ENCODE measurements at regions not wholly inside any gene's neighbourhood (a gene's known extent, or its start where the extent isn't known, plus 50 kb on each side); places are given as distances from the start of the nearest gene placed in this dataset.
"Not testable (repeated sequence)": the region's sequence is repeated elsewhere in the genome, so short reads cannot be mapped to it uniquely, and the experiment has no call there.

DNA sequence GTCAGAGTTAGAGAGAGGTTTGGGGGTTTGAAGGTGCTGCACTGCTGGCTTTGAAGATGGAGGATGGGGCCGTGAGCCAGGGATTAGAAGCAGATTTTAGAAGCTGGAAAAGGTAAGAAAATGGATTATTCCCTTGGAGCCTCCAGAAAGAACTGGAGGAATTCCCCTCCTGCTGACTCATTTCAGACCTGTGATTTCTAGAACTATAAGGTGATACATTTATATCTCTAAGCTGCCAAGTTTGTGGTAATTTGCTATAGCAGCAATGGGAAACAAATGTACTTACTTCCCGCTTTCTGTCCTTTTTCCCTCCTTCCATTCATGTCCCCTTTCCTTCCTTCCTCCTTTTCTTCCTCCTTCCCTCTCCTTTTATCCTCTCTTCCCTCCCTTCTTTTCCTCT lies 78.5 kb upstream of the PCDH8 start:
- Histone ChIP-seq H3K27ac (ENCODE audit: low read length) (no peak overlapping the region), H3K36me3 (ENCODE audit: control insufficient read depth, low read depth, low read length) (no peaks in the 10 kb centered on the region), H3K4me3 (ENCODE audit: low read length) (no peak overlapping the region), H3K27me3 (ENCODE audit: control insufficient read depth, insufficient read depth, low read length) (no peaks in the 10 kb centered on the region), H3K9ac (ENCODE audit: low read length) (no peak overlapping the region), H3K4me1 (ENCODE audit: control insufficient read depth, low read depth, low read length) (peaks cover 13% of the 10 kb centered on the region), H3K9me3 (ENCODE audit: control insufficient read depth, low read depth, low read length) (no peaks in the 10 kb centered on the region)

DNA sequence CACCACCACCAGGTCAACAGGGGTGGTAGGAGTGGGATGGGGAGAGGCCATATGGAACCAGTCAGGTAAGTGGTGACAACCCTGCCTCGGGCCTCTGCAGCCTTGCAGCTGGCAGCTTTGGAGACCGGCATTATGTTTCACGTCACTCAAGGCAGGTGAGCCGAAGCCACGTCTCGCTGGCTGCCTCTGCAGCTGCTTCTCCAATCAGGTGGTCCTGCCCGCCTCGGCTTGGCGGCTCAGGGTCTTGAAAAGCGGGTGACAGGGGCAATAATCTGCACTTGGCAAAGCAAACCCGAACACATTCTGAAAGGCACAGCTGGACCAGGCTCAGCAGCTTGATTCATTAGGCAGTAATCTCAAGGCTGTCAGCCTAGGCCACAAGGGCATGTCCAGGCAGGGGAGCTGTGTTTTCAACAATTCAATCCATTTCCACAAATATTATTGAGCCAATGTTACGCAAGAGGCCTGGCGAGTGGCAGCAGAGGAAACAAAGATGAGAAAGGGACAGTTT lies 77.4 kb upstream of the PCDH8 start:
- no peaks in the 10 kb centered on the region for H3K27me3 ChIP-seq (ENCODE audit: control insufficient read depth, insufficient read depth, low read length)
- no peak overlapping the region for H3K27ac ChIP-seq (ENCODE audit: low read length)
- H3K4me3 ChIP-seq (ENCODE audit: low read length), result no peak overlapping the region
- peaks cover 2% of the 10 kb centered on the region for H3K4me1 ChIP-seq (ENCODE audit: control insufficient read depth, low read depth, low read length)
- H3K9me3 ChIP-seq (ENCODE audit: control insufficient read depth, low read depth, low read length), result no peaks in the 10 kb centered on the region
- H3K9ac ChIP-seq (ENCODE audit: low read length), result no peak overlapping the region
- no peaks in the 10 kb centered on the region for H3K36me3 ChIP-seq (ENCODE audit: control insufficient read depth, low read depth, low read length)

DNA sequence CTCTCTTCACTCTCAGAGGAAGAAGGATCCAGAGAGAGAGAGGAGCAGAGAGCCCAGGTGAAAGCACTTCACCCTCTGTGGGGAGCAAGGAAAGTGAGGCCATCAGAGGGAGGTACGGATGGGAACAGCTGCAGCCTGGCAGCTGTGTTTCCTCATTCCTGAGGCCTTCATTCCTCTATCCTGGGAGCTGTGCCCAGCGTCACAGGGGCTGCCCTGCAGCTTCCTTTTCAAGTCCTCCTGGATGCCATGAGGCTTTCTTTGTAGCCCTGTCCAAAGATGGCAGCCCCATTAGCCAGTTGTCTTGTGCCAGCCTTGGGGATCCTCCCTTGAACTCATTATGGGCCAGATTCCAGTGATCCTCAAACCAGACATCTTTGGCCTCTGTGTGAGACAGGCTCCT lies 76.8 kb upstream of the PCDH8 start:
- Histone ChIP-seq H3K9me3 (ENCODE audit: control insufficient read depth, low read depth, low read length) (no peaks in the 10 kb centered on the region), H3K9ac (ENCODE audit: low read length) (no peak overlapping the region)

DNA sequence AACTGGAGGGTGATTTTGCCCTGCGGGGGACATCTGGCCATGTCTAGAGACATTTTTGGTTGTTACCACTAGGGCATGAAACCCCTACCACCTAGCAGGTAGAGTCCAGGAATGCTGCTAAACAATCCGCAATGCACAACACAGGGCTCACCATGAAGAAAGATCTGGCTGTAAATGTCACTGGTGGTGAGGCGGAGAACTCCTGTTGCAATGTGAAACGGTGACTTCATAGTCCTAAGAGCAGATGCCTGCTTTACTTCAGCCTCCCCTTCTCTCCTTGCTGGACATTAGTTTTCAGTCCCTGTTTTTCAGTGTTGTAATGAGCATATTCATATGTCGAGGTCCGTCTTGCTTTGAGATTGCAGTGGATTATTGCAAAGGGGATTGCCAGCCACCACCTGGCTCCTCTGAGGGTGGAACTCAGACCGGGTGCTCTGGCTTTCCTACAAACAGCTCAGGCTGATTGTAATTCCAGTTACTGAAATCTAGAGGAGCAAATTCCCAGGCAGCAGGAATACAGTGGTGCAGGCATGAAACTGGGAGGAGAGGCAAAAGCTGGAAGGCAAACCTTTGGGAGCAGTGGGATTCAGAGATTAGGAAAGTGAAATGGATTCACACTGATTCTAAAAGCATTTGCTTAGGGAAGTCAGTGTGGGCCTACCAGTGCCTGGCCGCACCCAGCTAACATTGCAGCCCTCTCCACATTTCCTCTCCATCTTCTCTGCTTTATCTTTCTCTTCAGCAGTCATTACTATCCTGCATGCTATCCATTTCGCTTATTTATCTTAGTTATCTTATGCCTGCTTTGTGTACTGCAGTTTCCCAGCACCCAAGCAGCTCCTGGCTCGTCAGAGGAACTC lies 76.1 kb upstream of the PCDH8 start:
- H3K4me1 ChIP-seq (ENCODE audit: control insufficient read depth, low read depth, low read length), result no peaks in the 10 kb centered on the region
- H3K27me3 ChIP-seq (ENCODE audit: control insufficient read depth, insufficient read depth, low read length), result no peaks in the 10 kb centered on the region
- no peaks in the 10 kb centered on the region for H3K9me3 ChIP-seq (ENCODE audit: control insufficient read depth, low read depth, low read length)
- no peak overlapping the region for H3K4me3 ChIP-seq (ENCODE audit: low read length)
- H3K27ac ChIP-seq (ENCODE audit: low read length), result no peak overlapping the region
- no peak overlapping the region for H3K9ac ChIP-seq (ENCODE audit: low read length)
- H3K36me3 ChIP-seq (ENCODE audit: control insufficient read depth, low read depth, low read length), result no peaks in the 10 kb centered on the region

More for the DNA sequence above, 76.8 kb upstream of the PCDH8 start:
- no peak overlapping the region for H3K27ac ChIP-seq (ENCODE audit: low read length)
- no peak overlapping the region for H3K4me3 ChIP-seq (ENCODE audit: low read length)
- no peaks in the 10 kb centered on the region for H3K36me3 ChIP-seq (ENCODE audit: control insufficient read depth, low read depth, low read length)
- H3K27me3 ChIP-seq (ENCODE audit: control insufficient read depth, insufficient read depth, low read length), result no peaks in the 10 kb centered on the region
- no peaks in the 10 kb centered on the region for H3K4me1 ChIP-seq (ENCODE audit: control insufficient read depth, low read depth, low read length)

- Histone ChIP-seq H3K4me3 (ENCODE audit: low read length) (no peak overlapping the region), H3K36me3 (ENCODE audit: control insufficient read depth, low read depth, low read length) (no peaks in the 10 kb centered on the region), H3K27me3 (ENCODE audit: control insufficient read depth, insufficient read depth, low read length) (no peaks in the 10 kb centered on the region), H3K9ac (ENCODE audit: low read length) (no peak overlapping the region), H3K27ac (ENCODE audit: low read length) (no peak overlapping the region), H3K4me1 (ENCODE audit: control insufficient read depth, low read depth, low read length) (no peaks in the 10 kb centered on the region), H3K9me3 (ENCODE audit: control insufficient read depth, low read depth, low read length) (no peaks in the 10 kb centered on the region)
Observed at GRCh38 chr13:52922961-52923360, 74.5 kb upstream of the PCDH8 start.

DNA sequence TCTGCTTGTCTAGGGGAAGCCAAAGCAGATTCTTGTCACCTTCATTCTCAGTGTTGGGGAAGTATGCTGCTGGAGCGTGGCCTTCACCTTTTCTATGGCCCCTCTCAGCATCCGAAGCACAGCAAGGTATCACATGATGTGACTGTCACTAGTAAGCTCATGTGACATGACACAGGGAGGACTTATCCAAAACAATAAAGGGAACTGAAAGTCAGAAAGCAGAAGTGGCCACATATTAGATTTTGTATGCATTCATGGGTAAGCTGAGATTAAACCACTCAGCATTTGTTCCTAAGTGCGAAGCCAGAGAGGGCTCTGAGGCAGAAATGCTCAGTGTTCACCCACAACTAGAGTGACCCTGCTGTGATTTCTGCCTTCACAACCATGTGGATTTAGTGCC lies 72.8 kb upstream of the PCDH8 start:
- H3K36me3 ChIP-seq (ENCODE audit: control insufficient read depth, low read depth, low read length), result no peaks in the 10 kb centered on the region
- no peak overlapping the region for H3K27ac ChIP-seq (ENCODE audit: low read length)
- H3K4me1 ChIP-seq (ENCODE audit: control insufficient read depth, low read depth, low read length), result no peaks in the 10 kb centered on the region
- H3K9ac ChIP-seq (ENCODE audit: low read length), result no peak overlapping the region
- H3K9me3 ChIP-seq (ENCODE audit: control insufficient read depth, low read depth, low read length), result no peaks in the 10 kb centered on the region
- no peaks in the 10 kb centered on the region for H3K27me3 ChIP-seq (ENCODE audit: control insufficient read depth, insufficient read depth, low read length)
- no peak overlapping the region for H3K4me3 ChIP-seq (ENCODE audit: low read length)

- Histone ChIP-seq H3K4me1 (ENCODE audit: control insufficient read depth, low read depth, low read length) (no peaks in the 10 kb centered on the region), H3K36me3 (ENCODE audit: control insufficient read depth, low read depth, low read length) (no peaks in the 10 kb centered on the region), H3K4me3 (ENCODE audit: low read length) (no peak overlapping the region), H3K9me3 (ENCODE audit: control insufficient read depth, low read depth, low read length) (no peaks in the 10 kb centered on the region), H3K27ac (ENCODE audit: low read length) (no peak overlapping the region), H3K27me3 (ENCODE audit: control insufficient read depth, insufficient read depth, low read length) (no peaks in the 10 kb centered on the region), H3K9ac (ENCODE audit: low read length) (no peak overlapping the region)
Observed at GRCh38 chr13:52916486-52916990, 68.1 kb upstream of the PCDH8 start.

DNA sequence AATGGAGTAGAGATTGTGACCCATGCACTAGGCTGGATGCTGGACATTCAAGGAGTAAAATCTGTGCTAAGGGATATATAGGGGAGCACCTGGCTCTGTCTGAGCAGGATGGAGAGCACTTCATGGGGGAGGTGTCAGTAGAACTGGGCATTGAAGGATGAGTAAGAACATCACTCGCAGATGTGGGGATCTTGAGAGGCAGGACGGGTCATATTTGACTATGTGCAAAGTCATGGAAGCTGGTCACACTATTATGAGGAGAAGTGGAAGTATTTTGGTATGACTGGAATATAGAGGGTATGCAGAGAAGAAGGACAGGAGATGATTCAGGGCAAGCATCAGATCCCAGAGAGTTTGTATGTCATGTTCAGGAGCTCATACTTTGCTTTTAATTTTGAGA lies 62.9 kb upstream of the PCDH8 start:
- no peaks in the 10 kb centered on the region for H3K27me3 ChIP-seq (ENCODE audit: control insufficient read depth, insufficient read depth, low read length)
- no peaks in the 10 kb centered on the region for H3K9me3 ChIP-seq (ENCODE audit: control insufficient read depth, low read depth, low read length)
- no peak overlapping the region for H3K9ac ChIP-seq (ENCODE audit: low read length)
- peaks cover 10% of the 10 kb centered on the region for H3K4me1 ChIP-seq (ENCODE audit: control insufficient read depth, low read depth, low read length)
- no peaks in the 10 kb centered on the region for H3K36me3 ChIP-seq (ENCODE audit: control insufficient read depth, low read depth, low read length)
- H3K27ac ChIP-seq (ENCODE audit: low read length), result no peak overlapping the region
- no peak overlapping the region for H3K4me3 ChIP-seq (ENCODE audit: low read length)

DNA sequence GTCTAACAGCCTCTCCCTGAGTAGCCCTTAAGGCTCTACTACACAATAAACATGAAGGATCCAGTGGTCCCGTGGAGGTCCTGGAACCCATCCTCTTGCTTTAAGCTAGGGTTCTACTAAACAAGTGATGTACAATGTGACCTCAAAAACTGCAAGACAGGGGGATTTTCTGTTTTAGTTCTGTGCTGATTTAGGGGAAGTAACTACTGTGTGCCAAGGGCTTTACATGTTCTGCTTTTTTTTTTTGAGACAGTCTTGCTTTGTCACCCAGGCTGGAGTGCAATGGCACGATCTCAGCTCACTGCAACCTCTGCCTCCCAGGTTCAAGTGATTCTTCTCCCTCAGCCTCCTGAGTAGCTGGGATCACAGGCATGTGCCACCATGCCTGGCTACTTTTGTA lies 61.9 kb upstream of the PCDH8 start:
- not testable (repeated sequence) for H3K27ac ChIP-seq (ENCODE audit: low read length); H3K36me3 ChIP-seq (ENCODE audit: control insufficient read depth, low read depth, low read length); H3K9ac ChIP-seq (ENCODE audit: low read length); H3K27me3 ChIP-seq (ENCODE audit: control insufficient read depth, insufficient read depth, low read length); H3K9me3 ChIP-seq (ENCODE audit: control insufficient read depth, low read depth, low read length); H3K4me3 ChIP-seq (ENCODE audit: low read length)
- peaks cover 20% of the 10 kb centered on the region for H3K4me1 ChIP-seq (ENCODE audit: control insufficient read depth, low read depth, low read length)

DNA sequence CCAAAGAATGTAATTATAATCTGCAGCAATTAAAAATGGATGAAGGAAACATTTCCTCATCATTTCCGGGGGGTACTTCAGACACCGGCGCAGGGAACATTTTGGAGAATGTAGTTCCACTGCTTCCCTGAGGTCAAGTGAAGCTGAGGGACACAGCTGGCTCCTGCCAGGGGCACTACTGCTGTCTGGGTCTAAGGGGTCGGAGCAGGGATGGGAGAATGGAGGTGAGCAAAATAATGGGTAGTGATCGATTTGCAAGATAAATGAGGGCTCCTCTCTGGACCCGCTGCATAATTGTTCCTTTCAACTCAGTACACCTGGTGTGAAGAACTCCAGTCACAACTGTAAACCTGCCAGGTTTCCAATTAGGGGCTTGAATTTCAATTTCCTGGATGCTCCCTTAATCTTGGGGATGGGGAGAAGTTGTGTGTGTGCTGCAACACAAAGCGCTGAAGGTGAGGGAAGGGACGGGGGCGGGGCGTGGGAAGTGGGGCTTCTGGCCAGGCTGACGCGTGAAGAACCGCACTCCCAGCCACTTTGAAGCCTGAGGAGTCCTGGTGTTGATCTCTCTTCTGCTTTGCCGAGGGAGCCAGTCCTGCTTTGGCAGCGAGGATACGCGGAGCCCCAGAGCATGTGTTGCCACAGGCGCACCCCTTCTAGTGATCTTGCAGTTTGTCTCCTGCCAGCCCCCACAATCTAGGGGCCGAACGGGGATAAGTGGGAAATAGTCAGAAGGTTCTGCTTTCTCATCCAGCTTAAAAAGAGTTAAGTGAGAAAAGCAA lies 57.9 kb upstream of the PCDH8 start:
- Histone ChIP-seq H3K27me3 (ENCODE audit: control insufficient read depth, insufficient read depth, low read length) (no peaks in the 10 kb centered on the region), H3K4me3 (ENCODE audit: low read length) (no peak overlapping the region), H3K4me1 (ENCODE audit: control insufficient read depth, low read depth, low read length) (peaks cover 54% of the 10 kb centered on the region), H3K36me3 (ENCODE audit: control insufficient read depth, low read depth, low read length) (no peaks in the 10 kb centered on the region), H3K27ac (ENCODE audit: low read length) (no peak overlapping the region), H3K9me3 (ENCODE audit: control insufficient read depth, low read depth, low read length) (no peaks in the 10 kb centered on the region), H3K9ac (ENCODE audit: low read length) (no peak overlapping the region)

DNA sequence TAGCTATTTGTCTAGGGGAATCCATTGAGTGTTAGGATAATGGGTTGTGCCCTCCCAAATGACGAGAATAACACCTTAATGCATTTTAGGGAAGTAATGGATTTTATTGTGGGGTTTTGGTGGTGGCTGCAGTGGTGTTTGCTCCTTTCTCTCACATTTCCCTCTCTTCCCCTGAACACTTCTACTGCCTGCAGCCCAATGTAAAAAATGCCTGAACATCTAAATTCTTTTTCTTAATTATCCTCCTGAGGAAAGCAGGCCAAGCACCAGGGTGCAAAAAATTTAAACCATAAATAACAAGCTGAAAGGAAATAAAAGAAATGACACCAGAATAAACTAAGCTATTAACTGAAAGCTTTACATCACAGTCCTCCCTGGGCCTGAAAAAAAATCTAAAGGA lies 57.3 kb upstream of the PCDH8 start:
- no peaks in the 10 kb centered on the region for H3K9me3 ChIP-seq (ENCODE audit: control insufficient read depth, low read depth, low read length)
- no peaks in the 10 kb centered on the region for H3K27me3 ChIP-seq (ENCODE audit: control insufficient read depth, insufficient read depth, low read length)
- no peaks in the 10 kb centered on the region for H3K36me3 ChIP-seq (ENCODE audit: control insufficient read depth, low read depth, low read length)
- no peak overlapping the region for H3K27ac ChIP-seq (ENCODE audit: low read length)
- H3K9ac ChIP-seq (ENCODE audit: low read length), result no peak overlapping the region
- peaks cover 54% of the 10 kb centered on the region for H3K4me1 ChIP-seq (ENCODE audit: control insufficient read depth, low read depth, low read length)
- H3K4me3 ChIP-seq (ENCODE audit: low read length), result no peak overlapping the region
